Stimulated activated CD4-positive, alpha-beta T cell treated with anti-CD3 and anti-CD28 coated beads, Interleukin-12 subunit alpha, Interleukin-12 subunit beta, amount 100 ng/mL, for 24 hours (primary cell): ENCODE measurements at regions not wholly inside any gene's neighbourhood (a gene's known extent, or its start where the extent isn't known, plus 50 kb on each side); places are given as distances from the start of the nearest gene placed in this dataset.
"Not testable (repeated sequence)": the region's sequence is repeated elsewhere in the genome, so short reads cannot be mapped to it uniquely, and the experiment has no call there.

Source experiments
- DNase-seq, 2 experiments: peaks; one replicate each; pipeline ENCODE4 v3.0.0-alpha.2; 2020; ENCODE audit warnings: low read depth in 2 of 2

DNA sequence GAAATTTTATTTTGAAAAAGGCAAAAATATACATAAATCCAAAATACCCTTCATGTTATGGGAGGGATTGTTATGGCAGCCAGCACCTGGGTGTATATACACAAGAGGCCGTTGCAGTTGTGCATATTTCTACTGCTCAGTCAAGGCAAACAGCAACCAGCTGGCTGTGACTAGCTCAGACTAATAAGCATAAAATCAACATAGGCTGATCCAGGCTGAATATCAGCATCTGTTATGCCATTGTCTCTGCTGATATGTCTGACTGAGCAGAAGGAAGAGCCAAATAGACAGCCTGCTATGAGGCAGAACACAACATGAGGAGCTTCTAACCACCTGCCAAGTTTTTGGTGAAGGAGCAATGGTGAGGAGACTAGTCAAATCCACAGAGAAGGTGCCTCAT, 457.5 kb upstream of the ALCAM start:
- DNase-seq = no peak

DNA sequence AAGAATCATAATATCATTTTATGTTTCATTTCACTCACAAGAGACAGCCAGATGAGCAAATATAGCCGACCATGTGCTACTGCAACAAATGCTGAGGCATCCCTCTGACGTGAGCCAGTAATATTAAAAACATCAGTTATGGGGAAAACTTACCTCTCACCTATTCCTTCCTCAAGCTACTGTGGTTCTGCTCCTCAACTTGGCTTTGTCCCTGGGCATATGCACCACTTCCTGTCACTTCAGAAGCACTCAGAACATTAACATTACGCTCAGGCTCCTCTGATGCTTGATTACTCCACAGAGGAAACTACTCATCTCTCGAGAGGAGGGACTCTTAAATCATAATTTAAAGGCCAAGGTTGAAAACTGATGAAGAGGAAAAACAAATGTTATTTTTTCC, 457.0 kb upstream of the ALCAM start:
- no peak for DNase-seq

DNA sequence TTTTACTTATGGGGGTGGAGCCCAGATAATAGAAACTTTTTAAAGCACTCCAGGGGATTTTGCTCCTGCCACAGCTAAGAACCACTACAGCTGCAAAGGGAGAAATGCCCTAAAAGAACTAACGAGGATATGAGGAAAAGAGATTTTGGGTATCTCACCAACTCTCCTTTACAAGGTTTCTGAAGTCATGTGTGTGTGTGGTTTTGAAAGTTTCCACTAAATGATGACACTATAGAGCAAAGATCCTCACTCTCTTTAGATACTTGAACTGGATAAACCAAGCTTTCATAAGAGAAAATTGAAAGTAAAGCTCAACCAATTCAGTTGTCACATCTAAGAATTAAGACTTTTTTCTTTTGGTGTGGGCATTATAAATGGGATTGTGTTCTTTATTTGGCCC, 455.3 kb upstream of the ALCAM start:
- no peak for DNase-seq

DNA sequence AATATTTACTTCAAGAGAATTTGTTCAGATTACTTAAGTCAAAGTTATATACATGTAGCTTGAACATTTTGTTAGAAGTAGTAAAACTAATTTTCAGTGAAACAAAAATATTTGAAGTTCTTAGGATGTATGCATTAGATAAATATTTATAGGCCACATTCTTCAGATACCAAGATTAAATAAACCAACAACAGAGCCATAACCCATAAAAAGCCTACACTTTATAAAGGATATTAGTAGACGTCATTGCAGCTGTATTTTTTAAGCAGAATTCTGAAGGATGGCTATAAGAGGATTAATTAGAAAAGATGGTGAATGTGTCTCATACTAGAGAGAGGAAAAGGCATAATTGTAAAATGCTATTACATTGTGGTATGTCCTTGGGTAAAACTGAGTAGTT, 449.7 kb upstream of the ALCAM start:
- DNase-seq = no peak

DNA sequence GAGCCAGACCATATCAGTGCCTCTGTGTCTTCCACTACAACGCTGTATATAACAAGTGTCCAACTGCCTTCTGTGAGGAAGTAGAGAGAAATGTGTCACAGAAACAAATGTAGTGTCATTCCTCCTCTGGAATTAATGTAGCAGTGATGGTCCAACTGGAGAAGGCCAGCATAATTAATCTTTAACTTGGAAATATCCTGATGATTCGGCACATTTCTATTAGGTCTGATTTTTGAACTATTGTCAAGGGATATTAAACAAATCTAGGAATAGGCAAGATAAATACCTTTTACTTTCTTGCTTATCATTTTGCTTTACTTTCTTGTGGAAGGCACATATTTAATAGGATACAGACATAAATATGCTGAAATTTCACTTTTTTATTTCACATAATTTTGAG, 446.2 kb upstream of the ALCAM start:
- no peak for DNase-seq

DNA sequence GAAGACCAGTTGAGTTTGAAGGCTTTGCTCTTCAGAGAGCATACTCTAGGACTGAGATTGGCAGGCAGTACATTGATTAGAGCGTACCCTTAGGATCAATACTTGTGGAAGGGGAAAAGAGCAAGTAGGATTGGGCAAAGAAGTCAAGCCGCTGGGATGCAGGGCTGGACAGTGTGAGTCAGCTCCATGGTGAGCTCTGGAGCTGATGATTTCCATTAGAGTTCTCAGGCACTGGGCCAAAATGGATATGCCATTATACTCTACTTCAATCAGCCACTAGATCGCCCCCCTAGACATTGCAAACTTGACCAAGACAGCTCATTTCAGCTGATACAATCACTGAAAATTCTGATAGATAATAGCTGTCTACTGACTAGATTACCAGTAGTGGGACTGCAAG, 432.7 kb upstream of the ALCAM start:
- DNase-seq = no peak

DNA sequence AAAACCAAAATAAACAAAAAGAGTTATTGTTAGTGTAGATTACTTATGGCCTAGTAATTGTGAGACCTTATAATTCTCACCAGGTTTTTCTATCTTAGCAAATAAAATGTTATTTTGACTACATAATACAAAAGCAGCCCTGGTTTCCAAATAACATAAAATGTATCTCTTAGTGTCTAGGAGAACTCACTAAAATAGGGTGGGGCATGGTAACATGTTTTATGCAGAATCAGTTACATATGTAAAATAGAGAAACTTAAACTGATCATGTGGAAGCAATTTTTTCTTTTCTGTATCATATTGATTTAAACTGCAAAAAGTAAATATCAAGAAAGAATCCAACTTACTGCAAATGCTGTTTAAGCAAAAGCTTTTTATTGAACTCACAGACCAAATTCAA, 431.1 kb upstream of the ALCAM start:
- DNase-seq = no peak

DNA sequence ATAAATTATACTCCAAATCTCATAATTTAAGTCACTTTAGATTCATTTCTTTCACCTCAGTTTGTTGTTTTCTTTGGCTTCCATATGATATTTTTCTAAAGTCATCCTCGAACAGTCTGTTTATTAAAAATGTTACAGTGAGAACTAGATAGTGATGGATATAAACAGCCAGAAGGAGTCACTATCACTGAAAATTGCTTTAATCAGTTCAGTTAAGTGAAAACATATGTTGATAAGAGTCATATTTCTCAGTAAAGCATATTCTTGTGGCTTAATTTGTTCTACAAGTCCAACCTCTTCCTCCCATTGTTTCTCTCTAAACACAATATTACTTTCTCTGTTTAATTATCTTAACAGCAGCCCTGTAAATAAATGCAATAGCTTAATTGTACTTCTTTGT, 427.5 kb upstream of the ALCAM start:
- no peak for DNase-seq

DNA sequence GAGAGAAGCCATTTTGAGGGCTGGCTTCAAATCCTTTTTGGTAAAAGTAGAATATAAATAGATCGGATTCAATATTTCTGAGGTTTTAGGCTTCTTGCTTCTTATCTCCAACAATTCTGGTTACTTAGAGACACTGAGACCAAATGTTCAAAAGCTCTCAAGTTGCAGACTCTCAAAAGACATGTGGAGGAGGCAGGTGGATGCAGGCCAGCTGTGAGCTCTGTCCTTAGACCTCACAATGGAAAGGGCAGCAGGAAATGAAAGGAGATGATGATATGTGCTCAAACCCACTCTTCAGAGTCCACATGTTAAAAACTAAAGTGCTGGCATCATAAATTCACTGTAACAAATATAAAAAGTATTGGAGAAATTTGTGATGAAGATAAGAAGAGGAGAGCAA, 424.9 kb upstream of the ALCAM start:
- no peak for DNase-seq

DNA sequence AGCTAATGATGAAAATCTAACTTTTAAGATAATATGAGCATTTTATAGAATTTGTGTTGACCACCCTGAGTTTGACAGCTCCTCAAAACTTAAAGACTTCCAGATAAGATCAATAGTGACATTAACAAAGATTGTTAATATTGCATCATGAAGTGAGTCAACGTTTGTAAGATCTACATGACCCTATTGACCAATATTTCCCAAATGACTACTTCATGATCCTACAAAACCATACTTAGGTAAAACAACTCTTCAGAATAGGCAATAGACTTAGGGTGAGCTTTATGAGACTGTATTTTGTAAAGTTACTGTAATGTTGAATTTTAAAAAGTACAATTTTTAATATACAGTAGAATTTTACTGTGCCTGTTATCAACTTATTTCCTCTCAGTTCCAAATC, 422.7 kb upstream of the ALCAM start:
- no peak for DNase-seq

DNA sequence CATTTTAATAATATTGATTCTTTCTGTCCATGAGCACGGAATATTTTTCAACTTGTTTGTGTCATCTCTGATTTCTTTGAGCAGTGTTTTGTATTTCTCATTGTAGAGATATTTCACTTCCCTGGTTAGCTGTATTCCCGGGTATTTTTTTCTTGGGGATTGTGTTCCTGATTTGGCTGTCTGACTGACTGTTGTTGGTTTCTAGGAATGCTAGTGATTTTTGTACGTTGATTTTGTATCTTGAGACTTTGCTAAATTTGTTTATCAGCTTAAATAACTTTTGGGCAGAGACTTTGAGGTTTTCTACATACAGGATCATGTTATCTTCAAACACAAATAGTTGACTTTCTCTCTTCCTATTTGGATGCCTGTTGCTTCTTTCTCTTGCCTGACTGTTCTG, 418.8 kb upstream of the ALCAM start:
- DNase-seq = no peak

DNA sequence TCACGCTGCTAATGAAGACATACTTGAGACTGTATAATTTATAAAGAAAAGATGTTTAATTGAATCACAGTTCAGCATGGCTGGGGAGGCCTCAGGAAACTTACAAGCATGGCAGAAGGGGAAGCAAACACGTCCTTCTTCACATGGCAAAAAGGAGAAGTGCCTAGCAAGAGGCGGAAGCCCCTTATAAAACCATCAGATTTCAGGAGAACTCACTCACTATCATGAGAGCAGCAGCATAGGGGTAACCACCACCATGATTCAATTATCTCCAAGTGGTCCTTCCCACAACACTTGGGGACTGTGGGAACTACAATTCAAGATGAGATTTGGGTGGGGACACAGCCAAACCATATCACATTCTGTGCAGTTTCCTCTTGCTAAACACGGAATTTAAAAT, 416.9 kb upstream of the ALCAM start:
- DNase-seq = not testable (repeated sequence)

DNA sequence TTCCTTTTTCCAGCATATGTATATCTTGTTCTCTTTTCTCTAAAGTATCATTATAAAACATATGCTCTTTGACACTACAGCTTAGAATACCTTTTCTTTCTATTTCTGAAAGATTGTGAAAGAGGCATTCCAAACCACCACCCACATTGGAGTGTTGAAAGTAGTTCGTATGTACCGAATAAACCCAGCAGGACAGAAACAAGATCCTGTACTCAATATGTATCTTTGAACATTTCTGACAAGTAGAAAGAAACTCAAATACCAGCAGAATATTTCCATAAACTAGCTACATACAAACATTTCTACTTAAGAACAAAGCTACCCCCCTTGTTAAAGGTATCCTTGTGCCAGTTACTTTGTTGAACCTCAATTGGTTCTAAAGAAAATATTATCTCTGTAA, 415.3 kb upstream of the ALCAM start:
- DNase-seq = no peak

DNA sequence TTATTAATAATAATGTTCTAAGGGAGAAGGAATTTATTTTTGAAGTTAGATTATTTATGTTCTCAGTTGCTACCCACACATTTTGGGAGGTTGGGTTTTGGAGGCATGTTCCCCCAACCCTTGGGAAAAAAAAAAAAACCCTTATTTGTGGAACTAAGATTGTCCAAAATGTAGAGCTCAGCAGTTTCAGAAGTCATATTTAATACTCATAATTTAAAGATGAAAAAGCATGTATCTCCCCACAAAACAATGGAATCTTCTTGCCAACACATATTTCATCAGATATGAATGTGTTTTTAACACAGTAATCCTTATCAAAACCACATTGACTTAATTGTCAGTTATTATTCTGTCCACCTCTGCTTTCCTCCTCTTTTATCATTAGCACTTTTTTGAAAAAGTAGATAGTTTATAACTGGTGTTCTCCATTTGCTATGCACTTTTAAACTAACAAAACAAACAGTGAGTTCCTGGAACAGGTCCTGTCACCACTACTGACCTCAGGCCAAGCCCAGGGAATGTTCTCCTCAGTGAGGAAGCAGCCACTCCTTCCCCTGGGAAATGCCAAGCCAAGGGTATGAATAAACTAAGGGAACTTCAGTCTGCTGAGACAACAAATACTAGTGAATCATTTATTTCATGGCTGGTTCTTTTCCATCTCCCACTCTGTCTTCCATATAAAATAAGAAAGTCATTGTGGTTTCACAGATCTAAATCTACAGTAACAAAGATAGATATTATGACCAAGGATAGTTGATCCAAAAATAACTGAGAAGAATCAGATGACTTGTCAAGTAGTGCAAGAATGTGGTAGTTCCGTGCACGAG, 414.4 kb upstream of the ALCAM start:
- DNase-seq = no peak

DNA sequence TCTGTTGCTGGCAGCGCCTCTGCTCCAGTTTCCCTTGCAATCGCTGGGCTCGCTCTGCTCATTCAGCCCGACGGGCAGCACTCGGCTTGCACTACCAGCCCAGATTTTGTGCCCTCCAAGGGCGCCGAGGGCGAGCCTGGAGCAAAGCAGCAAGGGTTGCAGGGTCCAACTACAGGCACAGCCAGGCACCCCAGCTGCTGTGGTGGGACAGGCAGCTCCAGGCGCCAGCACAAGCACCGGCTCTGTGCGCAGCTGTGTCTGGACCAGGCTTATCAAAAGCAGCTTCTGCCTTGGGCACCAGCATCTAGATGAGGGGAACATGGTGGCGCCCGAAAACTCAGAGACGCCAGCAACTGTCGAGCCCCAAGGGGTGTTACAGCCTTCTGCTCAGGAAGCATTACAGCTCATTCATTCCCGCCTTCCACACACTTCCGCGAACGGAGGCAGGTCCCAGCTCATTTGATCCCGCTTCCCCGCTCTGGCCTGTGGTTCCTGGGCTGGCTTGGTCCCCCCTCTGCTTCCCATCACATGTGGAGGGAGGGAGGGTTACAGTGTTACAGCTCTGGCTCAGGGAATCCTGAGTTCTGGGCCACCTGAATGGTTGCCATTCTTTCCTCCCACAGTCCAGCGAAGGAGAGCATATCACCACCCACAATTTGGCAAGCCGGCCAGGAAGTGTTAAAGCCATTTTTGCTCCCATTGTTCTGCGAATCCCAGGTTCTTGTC, 409.9 kb upstream of the ALCAM start:
- no peak for DNase-seq

DNA sequence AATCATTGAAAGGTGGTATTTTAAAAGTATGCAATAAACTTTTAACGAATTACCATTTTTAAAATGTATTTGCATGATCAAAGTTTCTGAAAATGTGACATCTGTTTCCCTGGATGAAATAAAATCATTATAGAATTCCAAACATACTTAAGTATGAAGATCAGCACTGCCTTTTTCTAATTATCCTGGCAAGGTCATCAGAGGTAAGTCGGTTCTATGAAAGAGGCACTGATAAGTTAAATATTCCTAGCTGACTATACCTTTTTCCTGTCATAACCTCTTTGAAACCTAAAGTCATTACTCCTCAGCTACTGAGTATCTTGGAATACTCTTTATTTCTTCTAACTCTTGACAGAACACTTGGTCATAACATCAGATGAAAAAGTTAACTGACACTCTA, 406.1 kb upstream of the ALCAM start:
- no peak for DNase-seq

DNA sequence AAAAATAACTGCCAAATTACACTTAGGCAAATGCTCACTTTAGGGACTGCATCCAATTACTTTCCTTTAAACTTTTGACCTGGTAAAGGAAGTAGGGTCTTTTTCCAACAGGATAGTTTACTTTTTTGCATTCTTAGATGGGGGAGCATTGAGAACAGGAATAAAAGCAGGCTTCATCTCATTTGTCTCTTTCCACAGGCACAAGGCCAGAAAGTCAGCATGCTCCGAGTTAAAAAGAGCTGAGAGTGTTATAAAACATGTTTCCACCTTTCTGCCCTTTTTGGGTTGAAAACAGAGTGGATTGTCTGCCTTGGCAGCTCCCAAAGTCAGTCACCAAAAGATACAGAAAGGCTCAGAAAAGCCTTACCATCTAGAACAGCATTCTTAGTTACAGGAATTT, 404.9 kb upstream of the ALCAM start:
- no peak for DNase-seq

DNA sequence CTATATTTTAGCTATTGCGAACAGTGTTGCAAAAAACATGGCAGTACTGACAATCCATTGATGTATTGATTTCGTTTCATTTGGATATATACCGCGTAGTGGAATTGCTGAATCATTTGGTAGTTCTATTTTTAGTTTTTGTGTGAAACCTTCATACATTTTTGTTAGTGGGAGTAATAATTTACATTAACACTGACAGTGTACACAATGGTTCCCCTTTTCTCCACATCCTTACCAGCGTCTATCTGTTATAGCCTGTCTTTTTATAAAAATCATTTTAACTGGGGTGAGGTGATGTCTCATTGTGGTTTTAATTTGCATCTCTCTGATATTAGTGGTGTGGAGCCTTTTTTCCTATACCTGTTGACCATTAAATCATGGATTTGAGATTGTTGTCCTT, 392.4 kb upstream of the ALCAM start:
- DNase-seq = no peak

DNA sequence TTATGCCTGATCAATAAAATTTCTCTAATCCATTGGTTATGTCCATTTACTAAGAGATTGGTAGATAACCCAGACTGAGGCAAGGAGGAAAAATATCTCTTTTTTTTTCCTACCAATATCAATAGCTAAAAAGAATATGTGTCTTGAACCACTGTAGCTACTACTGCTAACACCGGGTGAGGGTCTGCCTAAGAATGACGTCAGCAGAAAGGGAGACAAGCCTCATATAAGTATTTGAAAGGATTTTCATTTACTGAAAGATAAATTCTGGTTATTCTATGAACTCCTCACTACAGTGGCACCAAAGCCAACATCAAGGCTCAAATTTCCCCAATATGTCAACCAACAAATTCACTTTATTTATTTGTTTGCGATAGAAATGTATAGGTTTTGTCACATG, 389.0 kb upstream of the ALCAM start:
- DNase-seq = no peak

DNA sequence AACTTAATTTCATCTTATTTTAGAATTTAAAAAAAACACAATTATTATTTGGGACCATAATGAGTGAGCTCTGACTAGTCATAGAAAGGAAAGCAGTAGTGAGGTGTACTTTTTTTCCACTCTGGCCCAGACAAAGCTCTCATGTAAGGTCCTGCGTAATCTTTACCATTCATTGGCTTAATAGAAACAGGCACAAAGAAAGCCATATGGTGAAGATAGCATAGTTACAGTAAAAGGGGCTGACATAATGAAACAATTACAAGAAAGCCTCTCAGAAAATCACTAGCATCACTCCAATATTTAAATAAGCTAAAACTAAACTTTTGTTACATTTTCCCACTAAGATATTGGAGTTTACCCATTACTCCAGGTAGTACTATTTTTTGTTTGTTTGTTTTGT, 384.6 kb upstream of the ALCAM start:
- no peak for DNase-seq

DNA sequence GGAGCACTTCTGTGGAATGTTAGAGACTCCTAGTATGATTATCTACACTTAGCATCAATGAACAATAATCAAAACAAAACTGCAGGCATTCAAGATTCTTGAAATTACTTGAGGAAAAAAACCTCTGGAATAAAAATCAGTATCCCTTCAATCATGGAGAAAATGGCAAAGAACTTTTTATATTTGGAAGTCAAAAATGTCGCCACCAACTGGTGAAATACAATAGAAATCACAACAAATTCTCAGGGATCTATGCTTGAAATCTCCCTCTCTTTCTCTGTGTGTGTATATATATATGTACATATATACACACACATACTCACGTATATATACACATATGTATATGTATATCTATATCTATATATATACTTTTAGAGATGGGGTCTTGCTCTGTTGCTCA, 378.9 kb upstream of the ALCAM start:
- DNase-seq = no peak

DNA sequence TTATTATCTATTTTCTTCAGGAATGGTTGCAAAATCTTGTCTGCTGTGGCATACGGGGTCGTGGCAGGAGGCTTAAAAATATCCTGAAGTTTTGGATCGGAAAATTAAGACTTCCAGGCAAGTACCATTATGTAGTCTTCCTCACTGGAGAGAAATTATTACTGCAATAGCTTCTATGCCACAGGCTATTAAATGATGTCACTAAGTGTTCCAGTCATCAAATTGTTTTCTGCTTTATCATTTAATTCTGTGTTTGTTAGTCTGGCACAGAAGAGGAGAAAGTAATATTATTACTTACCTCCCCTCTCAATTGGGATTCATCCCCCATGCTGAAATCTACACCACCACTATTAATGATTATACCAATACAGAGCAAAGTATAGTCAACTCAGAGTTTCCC, 378.2 kb upstream of the ALCAM start:
- no peak for DNase-seq

DNA sequence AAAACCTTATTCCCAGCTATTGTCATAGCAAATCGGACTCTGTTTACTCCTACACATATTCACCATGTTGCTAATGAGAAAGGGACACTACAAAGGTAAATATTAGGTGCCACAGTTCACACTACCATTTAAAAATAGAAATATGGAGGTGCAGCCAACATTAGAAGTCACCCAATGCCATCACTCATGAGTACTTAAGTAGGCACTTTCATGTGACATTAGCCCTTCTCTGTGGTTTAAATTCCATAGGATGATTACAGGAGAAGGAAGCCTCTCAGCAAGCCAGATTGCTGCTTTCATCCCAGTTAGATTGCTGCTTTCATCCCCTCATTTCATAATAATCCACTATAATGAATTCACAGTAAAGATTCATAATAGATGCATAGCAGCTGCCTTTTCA, 376.8 kb upstream of the ALCAM start:
- DNase-seq = no peak

DNA sequence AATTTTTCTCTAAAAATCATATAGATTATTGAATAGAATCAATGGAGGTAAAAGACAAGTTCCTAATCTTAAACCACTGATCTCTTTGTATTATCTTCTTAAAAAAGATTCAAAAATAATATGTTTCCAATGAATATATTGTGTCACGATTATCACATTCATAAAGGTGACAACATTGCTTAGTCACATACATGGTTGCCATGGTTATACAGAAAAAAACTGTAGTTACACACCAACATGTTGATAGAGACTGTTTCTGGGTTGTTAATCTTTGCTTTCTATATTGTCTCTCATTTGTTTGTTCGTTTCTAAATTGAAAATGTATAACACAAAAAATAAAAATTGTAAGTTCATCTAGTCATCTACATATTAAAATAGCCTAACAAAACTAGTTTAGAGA, 376.0 kb upstream of the ALCAM start:
- no peak for DNase-seq
